ENCODE measurements at regions not wholly inside any gene's neighbourhood (a gene's known extent, or its start where the extent isn't known, plus 50 kb on each side); places are given as distances from the start of the nearest gene placed in this dataset.

DNA sequence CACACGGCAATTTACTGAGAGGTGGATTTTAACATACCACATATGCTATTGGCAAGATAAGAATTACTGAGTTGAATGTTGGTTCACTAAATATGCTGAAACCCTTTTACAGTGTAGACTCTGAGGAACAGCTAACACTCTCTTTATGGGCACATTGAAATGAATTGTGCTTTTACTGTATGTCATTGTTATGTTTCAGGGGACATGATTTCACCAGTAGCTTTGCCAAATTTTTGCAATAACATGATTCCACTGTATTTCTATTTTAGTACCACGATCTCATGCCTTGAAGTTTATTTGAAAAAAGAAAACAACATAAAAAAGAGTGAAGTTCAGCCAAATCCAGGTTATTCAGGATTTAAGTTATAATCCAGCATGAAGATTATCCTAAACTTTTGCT, 188.5 kb downstream of the HLX start:
- ATAC-seq (no peak), DNase-seq (ENCODE audit: low spot score) (no peak), FAIRE-seq (no peak)
- Histone ChIP-seq H3K9me3 (ENCODE audit: low read length) (no peaks in the 10 kb centered on the region), H3K79me2 (ENCODE audit: insufficient read depth, low read length) (no peaks in the 10 kb centered on the region), H3K9ac (ENCODE audit: insufficient read depth, low read depth, low read length) (no peak overlapping the region), H3K4me3 (replicated peaks in 1 of 3; ENCODE audit: insufficient read depth in 1 of 3, low read depth in 2 of 3, low read length in 3 of 3) (no peak overlapping the region), H4K20me1 (ENCODE audit: insufficient read depth, low read length) (no peaks in the 10 kb centered on the region), H3K36me3 (replicated peaks in 1 of 2; ENCODE audit: control insufficient read depth in 1 of 2, insufficient read depth in 2 of 2, low read length in 2 of 2) (no peaks in the 10 kb centered on the region), H3K27ac (ENCODE audit: extremely low read length, insufficient read depth, low read length) (no peak overlapping the region), H3K4me1 (ENCODE audit: insufficient read depth, low read length) (no peaks in the 10 kb centered on the region), H3K4me2 (ENCODE audit: low read depth, low read length) (no peak overlapping the region), H2AFZ (ENCODE audit: low read length) (no peak overlapping the region), H3K27me3 (ENCODE audit: control insufficient read depth in 1 of 2, insufficient read depth in 2 of 2, low read length in 2 of 2) (no peaks in the 10 kb centered on the region)
- no TSS peak for BruUV-seq (replicated peaks)
- ChIA-PET CTCF (ENCODE audit: low intra/inter-chr PET ratio, low total read pairs) (no interaction called here), POLR2A (no interaction called here)
- in situ Hi-C loops (cut with HindIII; ENCODE audit: extremely low pct_ligation_motif_present, low pct_unique_long_range_greater_than_20kb) (no loop called here), intact Hi-C loops (cut with micrococcal nuclease; ENCODE audit: unreplicated experiment) (no loop called here)
- WGBS (ENCODE audit: low lambda C conversion rate) = 0% methylated on average over 2 of the region's 2 CpGs
- TF ChIP-seq, protein P1, sequence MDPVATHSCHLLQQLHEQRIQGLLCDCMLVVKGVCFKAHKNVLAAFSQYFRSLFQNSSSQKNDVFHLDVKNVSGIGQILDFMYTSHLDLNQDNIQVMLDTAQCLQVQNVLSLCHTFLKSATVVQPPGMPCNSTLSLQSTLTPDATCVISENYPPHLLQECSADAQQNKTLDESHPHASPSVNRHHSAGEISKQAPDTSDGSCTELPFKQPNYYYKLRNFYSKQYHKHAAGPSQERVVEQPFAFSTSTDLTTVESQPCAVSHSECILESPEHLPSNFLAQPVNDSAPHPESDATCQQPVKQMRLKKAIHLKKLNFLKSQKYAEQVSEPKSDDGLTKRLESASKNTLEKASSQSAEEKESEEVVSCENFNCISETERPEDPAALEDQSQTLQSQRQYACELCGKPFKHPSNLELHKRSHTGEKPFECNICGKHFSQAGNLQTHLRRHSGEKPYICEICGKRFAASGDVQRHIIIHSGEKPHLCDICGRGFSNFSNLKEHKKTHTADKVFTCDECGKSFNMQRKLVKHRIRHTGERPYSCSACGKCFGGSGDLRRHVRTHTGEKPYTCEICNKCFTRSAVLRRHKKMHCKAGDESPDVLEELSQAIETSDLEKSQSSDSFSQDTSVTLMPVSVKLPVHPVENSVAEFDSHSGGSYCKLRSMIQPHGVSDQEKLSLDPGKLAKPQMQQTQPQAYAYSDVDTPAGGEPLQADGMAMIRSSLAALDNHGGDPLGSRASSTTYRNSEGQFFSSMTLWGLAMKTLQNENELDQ (CRISPR knock-in tag; IDR thresholded peaks at IDR 0.05; ENCODE audit: borderline replicate concordance) = no peak
- TF ChIP-seq IKZF4 (CRISPR knock-in tag; IDR thresholded peaks at IDR 0.05; ENCODE audit: borderline replicate concordance, low read depth, not compliant biosample characterization) (no peak), ARHGAP35 (CRISPR knock-in tag; IDR thresholded peaks at IDR 0.05; ENCODE audit: borderline replicate concordance) (no peak), SYNCRIP (IDR thresholded peaks at IDR 0.05; ENCODE audit: insufficient read depth, low read depth, low read length) (no peak), ZNF562 (CRISPR knock-in tag; IDR thresholded peaks at IDR 0.05; ENCODE audit: borderline replicate concordance) (no peak), ZMAT3 (CRISPR knock-in tag; conservative IDR thresholded peaks at IDR 0.05) (no peak), ZNF264 (CRISPR knock-in tag; IDR thresholded peaks at IDR 0.05) (no peak), ZNF747 (CRISPR knock-in tag; IDR thresholded peaks at IDR 0.05; ENCODE audit: borderline replicate concordance) (no peak), ZNF256 (CRISPR knock-in tag; conservative IDR thresholded peaks at IDR 0.05) (no peak), NAIF1 (CRISPR knock-in tag; IDR thresholded peaks at IDR 0.05; ENCODE audit: borderline replicate concordance) (no peak)
- TF ChIP-seq, protein P2, sequence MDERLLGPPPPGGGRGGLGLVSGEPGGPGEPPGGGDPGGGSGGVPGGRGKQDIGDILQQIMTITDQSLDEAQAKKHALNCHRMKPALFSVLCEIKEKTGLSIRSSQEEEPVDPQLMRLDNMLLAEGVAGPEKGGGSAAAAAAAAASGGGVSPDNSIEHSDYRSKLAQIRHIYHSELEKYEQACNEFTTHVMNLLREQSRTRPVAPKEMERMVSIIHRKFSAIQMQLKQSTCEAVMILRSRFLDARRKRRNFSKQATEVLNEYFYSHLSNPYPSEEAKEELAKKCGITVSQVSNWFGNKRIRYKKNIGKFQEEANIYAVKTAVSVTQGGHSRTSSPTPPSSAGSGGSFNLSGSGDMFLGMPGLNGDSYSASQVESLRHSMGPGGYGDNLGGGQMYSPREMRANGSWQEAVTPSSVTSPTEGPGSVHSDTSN (CRISPR knock-in tag; IDR thresholded peaks at IDR 0.05) = no peak
- TF ChIP-seq, protein P3, sequence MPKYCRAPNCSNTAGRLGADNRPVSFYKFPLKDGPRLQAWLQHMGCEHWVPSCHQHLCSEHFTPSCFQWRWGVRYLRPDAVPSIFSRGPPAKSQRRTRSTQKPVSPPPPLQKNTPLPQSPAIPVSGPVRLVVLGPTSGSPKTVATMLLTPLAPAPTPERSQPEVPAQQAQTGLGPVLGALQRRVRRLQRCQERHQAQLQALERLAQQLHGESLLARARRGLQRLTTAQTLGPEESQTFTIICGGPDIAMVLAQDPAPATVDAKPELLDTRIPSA (CRISPR knock-in tag; IDR thresholded peaks at IDR 0.05; ENCODE audit: borderline replicate concordance) = no peak
- TF ChIP-seq, protein P4, sequence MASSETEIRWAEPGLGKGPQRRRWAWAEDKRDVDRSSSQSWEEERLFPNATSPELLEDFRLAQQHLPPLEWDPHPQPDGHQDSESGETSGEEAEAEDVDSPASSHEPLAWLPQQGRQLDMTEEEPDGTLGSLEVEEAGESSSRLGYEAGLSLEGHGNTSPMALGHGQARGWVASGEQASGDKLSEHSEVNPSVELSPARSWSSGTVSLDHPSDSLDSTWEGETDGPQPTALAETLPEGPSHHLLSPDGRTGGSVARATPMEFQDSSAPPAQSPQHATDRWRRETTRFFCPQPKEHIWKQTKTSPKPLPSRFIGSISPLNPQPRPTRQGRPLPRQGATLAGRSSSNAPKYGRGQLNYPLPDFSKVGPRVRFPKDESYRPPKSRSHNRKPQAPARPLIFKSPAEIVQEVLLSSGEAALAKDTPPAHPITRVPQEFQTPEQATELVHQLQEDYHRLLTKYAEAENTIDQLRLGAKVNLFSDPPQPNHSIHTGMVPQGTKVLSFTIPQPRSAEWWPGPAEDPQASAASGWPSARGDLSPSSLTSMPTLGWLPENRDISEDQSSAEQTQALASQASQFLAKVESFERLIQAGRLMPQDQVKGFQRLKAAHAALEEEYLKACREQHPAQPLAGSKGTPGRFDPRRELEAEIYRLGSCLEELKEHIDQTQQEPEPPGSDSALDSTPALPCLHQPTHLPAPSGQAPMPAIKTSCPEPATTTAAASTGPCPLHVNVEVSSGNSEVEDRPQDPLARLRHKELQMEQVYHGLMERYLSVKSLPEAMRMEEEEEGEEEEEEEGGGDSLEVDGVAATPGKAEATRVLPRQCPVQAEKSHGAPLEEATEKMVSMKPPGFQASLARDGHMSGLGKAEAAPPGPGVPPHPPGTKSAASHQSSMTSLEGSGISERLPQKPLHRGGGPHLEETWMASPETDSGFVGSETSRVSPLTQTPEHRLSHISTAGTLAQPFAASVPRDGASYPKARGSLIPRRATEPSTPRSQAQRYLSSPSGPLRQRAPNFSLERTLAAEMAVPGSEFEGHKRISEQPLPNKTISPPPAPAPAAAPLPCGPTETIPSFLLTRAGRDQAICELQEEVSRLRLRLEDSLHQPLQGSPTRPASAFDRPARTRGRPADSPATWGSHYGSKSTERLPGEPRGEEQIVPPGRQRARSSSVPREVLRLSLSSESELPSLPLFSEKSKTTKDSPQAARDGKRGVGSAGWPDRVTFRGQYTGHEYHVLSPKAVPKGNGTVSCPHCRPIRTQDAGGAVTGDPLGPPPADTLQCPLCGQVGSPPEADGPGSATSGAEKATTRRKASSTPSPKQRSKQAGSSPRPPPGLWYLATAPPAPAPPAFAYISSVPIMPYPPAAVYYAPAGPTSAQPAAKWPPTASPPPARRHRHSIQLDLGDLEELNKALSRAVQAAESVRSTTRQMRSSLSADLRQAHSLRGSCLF (CRISPR knock-in tag; IDR thresholded peaks at IDR 0.05; ENCODE audit: borderline replicate concordance) = no peak
- TF ChIP-seq, protein P5, sequence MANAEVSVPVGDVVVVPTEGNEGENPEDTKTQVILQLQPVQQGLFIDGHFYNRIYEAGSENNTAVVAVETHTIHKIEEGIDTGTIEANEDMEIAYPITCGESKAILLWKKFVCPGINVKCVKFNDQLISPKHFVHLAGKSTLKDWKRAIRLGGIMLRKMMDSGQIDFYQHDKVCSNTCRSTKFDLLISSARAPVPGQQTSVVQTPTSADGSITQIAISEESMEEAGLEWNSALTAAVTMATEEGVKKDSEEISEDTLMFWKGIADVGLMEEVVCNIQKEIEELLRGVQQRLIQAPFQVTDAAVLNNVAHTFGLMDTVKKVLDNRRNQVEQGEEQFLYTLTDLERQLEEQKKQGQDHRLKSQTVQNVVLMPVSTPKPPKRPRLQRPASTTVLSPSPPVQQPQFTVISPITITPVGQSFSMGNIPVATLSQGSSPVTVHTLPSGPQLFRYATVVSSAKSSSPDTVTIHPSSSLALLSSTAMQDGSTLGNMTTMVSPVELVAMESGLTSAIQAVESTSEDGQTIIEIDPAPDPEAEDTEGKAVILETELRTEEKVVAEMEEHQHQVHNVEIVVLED (CRISPR knock-in tag; IDR thresholded peaks at IDR 0.05; ENCODE audit: borderline replicate concordance) = no peak

Data from HepG2 (cell line).